ENCODE measurements at regions not wholly inside any gene's neighbourhood (a gene's known extent, or its start where the extent isn't known, plus 50 kb on each side); places are given as distances from the start of the nearest gene placed in this dataset.

GRCh38 chr4:151866592-151866918 is 105.7 kb upstream of the GATB start:
- no peak for TF ChIP-seq SREBF1 (IDR thresholded peaks at IDR 0.05; ENCODE audit: low read length)
- TF ChIP-seq FOXM1 (IDR thresholded peaks at IDR 0.05; ENCODE audit: low read depth, low read length) = no peak
- TF ChIP-seq RCOR1 (conservative IDR thresholded peaks at IDR 0.05; ENCODE audit: low read depth, low read length) = no peak
- TF ChIP-seq PRDM15 (CRISPR knock-in tag; IDR thresholded peaks at IDR 0.05) = no peak
- TF ChIP-seq EED (IDR thresholded peaks at IDR 0.05; ENCODE audit: low read depth) = no peak
- no peak for TF ChIP-seq NR2F1 (conservative IDR thresholded peaks at IDR 0.05)
- TF ChIP-seq SMARCA5 (IDR thresholded peaks at IDR 0.05) = no peak
- no peak for TF ChIP-seq SRF (IDR thresholded peaks at IDR 0.05; ENCODE audit: low read depth in 2 of 2, low read length in 2 of 2)
- no peak for TF ChIP-seq NFIC (IDR thresholded peaks at IDR 0.05; ENCODE audit: low read depth, low read length)
- TF ChIP-seq ZBED1 (IDR thresholded peaks at IDR 0.05; ENCODE audit: borderline replicate concordance) = no peak
- TF ChIP-seq CBFB (IDR thresholded peaks at IDR 0.05; ENCODE audit: low read depth) = no peak
- TF ChIP-seq CBX3 (IDR thresholded peaks at IDR 0.05; ENCODE audit: borderline replicate concordance, low read depth) = no peak
- Histone ChIP-seq H3K79me2 (ENCODE audit: control insufficient read depth, insufficient read depth, low read length) (no peaks in the 10 kb centered on the region), H2AFZ (ENCODE audit: control insufficient read depth, low read depth, low read length) (no peak overlapping the region), H3K4me2 (ENCODE audit: control insufficient read depth, insufficient read depth) (no peak overlapping the region), H4K20me1 (ENCODE audit: control insufficient read depth, insufficient read depth) (no peaks in the 10 kb centered on the region), H3K27ac (ENCODE audit: control insufficient read depth, insufficient read depth) (no peak overlapping the region), H3K9me3 (replicated peaks; ENCODE audit: control insufficient read depth, insufficient read depth, low read length) (no peaks in the 10 kb centered on the region; the same call in 2 of the 3 replicates), H3K27me3 (replicated peaks in 1 of 2; ENCODE audit: control insufficient read depth in 2 of 2, insufficient read depth in 2 of 2, low read length in 1 of 2) (no peaks in the 10 kb centered on the region), H3K4me1 (ENCODE audit: control insufficient read depth, insufficient read depth, low read length) (no peaks in the 10 kb centered on the region), H3K4me3 (no peak overlapping the region), H3K36me3 (ENCODE audit: control insufficient read depth in 2 of 2, insufficient read depth in 2 of 2, low read length in 1 of 2) (no peaks in the 10 kb centered on the region), H3K9ac (ENCODE audit: control insufficient read depth, insufficient read depth, low read length) (no peak overlapping the region)
- ChIA-PET RAD21 (ENCODE audit: unreplicated experiment) (no interaction called here), CTCF (no interaction called here), POLR2A (no interaction called here), SMC1A (ENCODE audit: uncharacterized antibody, unreplicated experiment) (interaction anchor here (1.4 to 1.5 kb wide), 2 partner anchors 15 to 17 kb away, joined by 3 to 5 read pairs; no protein-coding TSS in a partner anchor)
- no TSS peak for BruUV-seq (replicated peaks)
- DNase-seq (ENCODE audit: low read depth, low spot score) (no peak), ATAC-seq (no peak), FAIRE-seq (no peak)
- in situ Hi-C loops (cut with MboI) = no loop called here
- intact Hi-C loops (cut with micrococcal nuclease; ENCODE audit: unreplicated experiment) = no loop called here
- WGBS (ENCODE audit: insufficient coverage, insufficient replicate concordance, low lambda C conversion rate, missing lambda C conversion rate) = 37% methylated on average over 4 of the region's 4 CpGs

All from GM12878 (cell line).